ENCODE measurements at regions not wholly inside any gene's neighbourhood (a gene's known extent, or its start where the extent isn't known, plus 50 kb on each side); places are given as distances from the start of the nearest gene placed in this dataset.

DNA sequence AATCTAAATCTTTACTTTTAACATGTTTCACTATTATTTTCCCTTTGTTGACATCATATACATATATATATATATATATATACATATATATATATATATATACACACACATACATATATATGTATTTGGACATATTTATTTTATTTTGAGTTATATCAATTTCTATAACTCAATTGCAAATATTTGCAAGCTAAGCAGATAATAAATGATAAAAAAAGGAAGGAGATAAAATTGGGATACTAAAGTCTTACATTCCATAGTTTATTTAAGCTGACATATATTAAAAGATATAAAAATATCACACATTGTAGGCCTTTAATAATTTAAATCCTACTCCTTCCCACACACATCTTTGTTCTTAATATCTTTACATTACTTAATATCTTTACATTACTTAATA is 372.2 kb downstream of the GRXCR1 start:
- TF ChIP-seq EZH2 (IDR thresholded peaks at IDR 0.05; ENCODE audit: borderline replicate concordance) = no peak
- TF ChIP-seq, protein P1, sequence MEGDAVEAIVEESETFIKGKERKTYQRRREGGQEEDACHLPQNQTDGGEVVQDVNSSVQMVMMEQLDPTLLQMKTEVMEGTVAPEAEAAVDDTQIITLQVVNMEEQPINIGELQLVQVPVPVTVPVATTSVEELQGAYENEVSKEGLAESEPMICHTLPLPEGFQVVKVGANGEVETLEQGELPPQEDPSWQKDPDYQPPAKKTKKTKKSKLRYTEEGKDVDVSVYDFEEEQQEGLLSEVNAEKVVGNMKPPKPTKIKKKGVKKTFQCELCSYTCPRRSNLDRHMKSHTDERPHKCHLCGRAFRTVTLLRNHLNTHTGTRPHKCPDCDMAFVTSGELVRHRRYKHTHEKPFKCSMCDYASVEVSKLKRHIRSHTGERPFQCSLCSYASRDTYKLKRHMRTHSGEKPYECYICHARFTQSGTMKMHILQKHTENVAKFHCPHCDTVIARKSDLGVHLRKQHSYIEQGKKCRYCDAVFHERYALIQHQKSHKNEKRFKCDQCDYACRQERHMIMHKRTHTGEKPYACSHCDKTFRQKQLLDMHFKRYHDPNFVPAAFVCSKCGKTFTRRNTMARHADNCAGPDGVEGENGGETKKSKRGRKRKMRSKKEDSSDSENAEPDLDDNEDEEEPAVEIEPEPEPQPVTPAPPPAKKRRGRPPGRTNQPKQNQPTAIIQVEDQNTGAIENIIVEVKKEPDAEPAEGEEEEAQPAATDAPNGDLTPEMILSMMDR (IDR thresholded peaks at IDR 0.05; ENCODE audit: poor library complexity) = no peak
